ENCODE measurements at regions not wholly inside any gene's neighbourhood (a gene's known extent, or its start where the extent isn't known, plus 50 kb on each side); places are given as distances from the start of the nearest gene placed in this dataset.

- Histone ChIP-seq H3K27me3 (no peaks in the 10 kb centered on the region), H3K4me3 (no peak overlapping the region), H3K9me3 (no peaks in the 10 kb centered on the region), H3K36me3 (ENCODE audit: low read depth, missing control alignments) (no peaks in the 10 kb centered on the region), H3K4me1 (no peaks in the 10 kb centered on the region), H3K27ac (no peak overlapping the region)
- TF ChIP-seq CTCF (IDR thresholded peaks at IDR 0.05) (no peak), POLR2A (IDR thresholded peaks at IDR 0.05) (no peak)
- no peak for DNase-seq
- 81 to 89% methylated on average over 4 to 5 of the region's 5 CpGs for WGBS, 2 donors
- intact Hi-C loops (cut with DNase I; ENCODE audit: low total_unique reads): no loop called here
Measured at GRCh38 chr6:14501914-14502313, 384.3 kb downstream of the CD83 start.

- Histone ChIP-seq H3K27me3 (no peaks in the 10 kb centered on the region), H3K4me1 (no peaks in the 10 kb centered on the region), H3K27ac (no peak overlapping the region), H3K36me3 (ENCODE audit: low read depth, missing control alignments) (no peaks in the 10 kb centered on the region), H3K4me3 (no peak overlapping the region), H3K9me3 (no peaks in the 10 kb centered on the region)
- TF ChIP-seq POLR2A (IDR thresholded peaks at IDR 0.05) (no peak), CTCF (IDR thresholded peaks at IDR 0.05) (no peak)
- intact Hi-C loops (cut with DNase I; ENCODE audit: low total_unique reads): no loop called here
- 82 to 87% methylated on average over 6 of the region's 6 CpGs for WGBS, 2 donors
- DNase-seq: no peak
Measured at GRCh38 chr6:14502551-14502950, 385.0 kb downstream of the CD83 start.

- H3K27me3 ChIP-seq: no peaks in the 10 kb centered on the region
- WGBS, 2 donors: 85 to 87% methylated on average over 6 of the region's 6 CpGs
- no peaks in the 10 kb centered on the region for H3K36me3 ChIP-seq (ENCODE audit: low read depth, missing control alignments)
- H3K4me3 ChIP-seq: no peak overlapping the region
- no peak for DNase-seq
- H3K27ac ChIP-seq: no peak overlapping the region
- TF ChIP-seq POLR2A (IDR thresholded peaks at IDR 0.05): no peak
- no peak for TF ChIP-seq CTCF (IDR thresholded peaks at IDR 0.05)
- intact Hi-C loops (cut with DNase I; ENCODE audit: low total_unique reads): no loop called here
- no peaks in the 10 kb centered on the region for H3K9me3 ChIP-seq
- H3K4me1 ChIP-seq: no peaks in the 10 kb centered on the region
Measured at GRCh38 chr6:14505401-14505800, 387.8 kb downstream of the CD83 start.

- TF ChIP-seq POLR2A (IDR thresholded peaks at IDR 0.05) (no peak), CTCF (IDR thresholded peaks at IDR 0.05) (no peak)
- Histone ChIP-seq H3K36me3 (ENCODE audit: low read depth, missing control alignments) (no peaks in the 10 kb centered on the region), H3K4me3 (no peak overlapping the region), H3K9me3 (no peaks in the 10 kb centered on the region), H3K27me3 (no peaks in the 10 kb centered on the region), H3K4me1 (no peaks in the 10 kb centered on the region), H3K27ac (no peak overlapping the region)
- 94 to 95% methylated on average over 6 of the region's 6 CpGs for WGBS, 2 donors
- no peak for DNase-seq
- intact Hi-C loops (cut with DNase I; ENCODE audit: low total_unique reads): no loop called here
Measured at GRCh38 chr6:14506656-14507246, 389.2 kb downstream of the CD83 start.

- intact Hi-C loops (cut with DNase I; ENCODE audit: low total_unique reads): no loop called here
- Histone ChIP-seq H3K36me3 (ENCODE audit: low read depth, missing control alignments) (no peaks in the 10 kb centered on the region), H3K4me3 (no peak overlapping the region), H3K27me3 (no peaks in the 10 kb centered on the region), H3K9me3 (no peaks in the 10 kb centered on the region), H3K27ac (no peak overlapping the region), H3K4me1 (no peaks in the 10 kb centered on the region)
- 84 to 91% methylated on average over 5 of the region's 5 CpGs for WGBS, 2 donors
- TF ChIP-seq CTCF (IDR thresholded peaks at IDR 0.05) (no peak), POLR2A (IDR thresholded peaks at IDR 0.05) (no peak)
- DNase-seq: no peak
Measured at GRCh38 chr6:14509120-14509519, 391.5 kb downstream of the CD83 start.
